HepG2 (cell line): ENCODE measurements at regions not wholly inside any gene's neighbourhood (a gene's known extent, or its start where the extent isn't known, plus 50 kb on each side); places are given as distances from the start of the nearest gene placed in this dataset.

Source experiments
- ATAC-seq: fragments of 200-7000 bp; cut with Tn5 transposase; 3 replicates; pipeline ENCODE4 v1.9.1; 2020; ENCODE audit warnings: mild to moderate bottlenecking, moderate library complexity
- BruUV-seq: library from RNA; stranded (reverse); fragments of 400-500 nt; replicated peaks from 2 replicates; lab custom pipeline; 2021; lab: Mats Ljungman, UMichigan
- CTCF ChIA-PET: fragments of 300-600 bp; formaldehyde crosslinking; extraction: SDS; loops from one replicate; lab custom pipeline; 2021; ENCODE audit warnings: low total read pairs, inconsistent platforms, low intra/inter-chr PET ratio; lab: Yijun Ruan, JAX
- POLR2A ChIA-PET: fragments of 350-600 bp; sonication (Branson Sonifier 250); formaldehyde crosslinking; loops from one replicate; lab custom pipeline; 2020; ENCODE audit warnings: antibody characterized with exemption, inconsistent platforms; lab: Yijun Ruan, JAX
- DNase-seq: peaks from one replicate; pipeline ENCODE4 v3.0.0-alpha.2; 2015; ENCODE audit warnings: low spot score
- FAIRE-seq: peaks from 3 replicates; lab custom pipeline; 2011; peaks lifted over from hg19 to GRCh38; lab: Jason Lieb, UNC
- H2AFZ ChIP-seq: one replicate; pipeline ENCODE4 v1.6.1; 2011; ENCODE audit warnings: low read length, inconsistent platforms
- H3K27ac ChIP-seq: fragments of 300-600 bp; 3 replicates; pipeline ENCODE4 v1.8.0; 2011; ENCODE audit warnings: mixed run types, mild to moderate bottlenecking, mixed read lengths, low read length, inconsistent platforms; ENCODE audit not compliant: insufficient read depth; ENCODE audit errors: extremely low read length
- H3K27me3 ChIP-seq, 2 experiments: fragments of 200-600 bp in 1 of 2; 2 replicates in 1 of 2; 3 replicates in 1 of 2; pipeline versions ENCODE4 v1.6.0 to v1.8.0; 2011; ENCODE audit warnings: low read length in 2 of 2, mild to moderate bottlenecking in 2 of 2, moderate library complexity in 2 of 2, inconsistent platforms in 1 of 2; ENCODE audit not compliant: insufficient read depth in 2 of 2, control insufficient read depth in 1 of 2
- H3K36me3 ChIP-seq, 2 experiments: fragments of 200-600 bp in 1 of 2; replicated peaks in 1 of 2; 2 replicates in 1 of 2; 3 replicates in 1 of 2; pipeline versions ENCODE4 v1.5.1 to v1.8.0; 2011; ENCODE audit warnings: low read length in 2 of 2, inconsistent platforms in 1 of 2; ENCODE audit not compliant: insufficient read depth in 2 of 2, control insufficient read depth in 1 of 2
- H3K4me1 ChIP-seq: 2 replicates; pipeline ENCODE4 v1.5.1; 2012; ENCODE audit warnings: low read length, inconsistent platforms; ENCODE audit not compliant: insufficient read depth
- H3K4me2 ChIP-seq: 2 replicates; pipeline ENCODE4 v1.6.0; 2011; ENCODE audit warnings: low read depth, low read length, inconsistent platforms
- H3K4me3 ChIP-seq, 3 experiments: fragments of 200-600 bp in 1 of 3; sonication (generic), shearing (Covaris generic) in 1 of 3; replicated peaks in 1 of 3; 2 replicates each; pipeline ENCODE4 v1.5.1; 2011 to 2016; ENCODE audit warnings: low read length in 3 of 3, inconsistent platforms in 2 of 3, low read depth in 2 of 3, mild to moderate bottlenecking in 2 of 3, control low read depth in 1 of 3, mixed read lengths in 1 of 3; ENCODE audit not compliant: insufficient read depth in 1 of 3
- H3K79me2 ChIP-seq: one replicate; pipeline ENCODE4 v1.6.1; 2011; ENCODE audit warnings: low read length, inconsistent platforms; ENCODE audit not compliant: insufficient read depth
- H3K9ac ChIP-seq: 2 replicates; pipeline ENCODE4 v1.6.0; 2011; ENCODE audit warnings: mild to moderate bottlenecking, low read depth, low read length, inconsistent platforms; ENCODE audit not compliant: insufficient read depth
- H3K9me3 ChIP-seq: 2 replicates; pipeline ENCODE4 v1.5.1; 2012; ENCODE audit warnings: mild to moderate bottlenecking, low read length
- H4K20me1 ChIP-seq: 2 replicates; pipeline ENCODE4 v1.6.0; 2011; ENCODE audit warnings: inconsistent platforms, mild to moderate bottlenecking, low read length, moderate library complexity; ENCODE audit not compliant: insufficient read depth
- ARNT2 ChIP-seq: sonication (generic); formaldehyde crosslinking; IDR thresholded peaks from 2 replicates; pipeline ENCODE4 v1.8.0; 2022; ENCODE audit warnings: mild to moderate bottlenecking, low read depth, missing genetic modification reagents, moderate library complexity
- NFKB2 ChIP-seq: sonication (generic); formaldehyde crosslinking; IDR thresholded peaks from 2 replicates; pipeline ENCODE4 v1.4.0; 2020; ENCODE audit warnings: missing genetic modification reagents, borderline replicate concordance
- NFYB ChIP-seq: sonication (generic); formaldehyde crosslinking; IDR thresholded peaks from 2 replicates; pipeline ENCODE4 v1.4.0; 2020; ENCODE audit warnings: missing genetic modification reagents
- NKX3-1 ChIP-seq: sonication (generic); formaldehyde crosslinking; IDR thresholded peaks from 2 replicates; pipeline ENCODE4 v1.5.0; 2020; ENCODE audit warnings: missing genetic modification reagents
- REL ChIP-seq: sonication (generic); formaldehyde crosslinking; conservative IDR thresholded peaks from 2 replicates; pipeline ENCODE4 v1.8.0; 2022; ENCODE audit warnings: mild to moderate bottlenecking, missing genetic modification reagents, moderate library complexity
- SRF ChIP-seq: IDR thresholded peaks from 2 replicates; pipeline ENCODE4 v1.6.1; 2011; ENCODE audit warnings: mild to moderate bottlenecking, low read depth, low read length, moderate library complexity
- TBL1XR1 ChIP-seq: fragments of 150-350 bp; IDR thresholded peaks from 2 replicates; pipeline ENCODE4 v1.6.1; 2014; ENCODE audit warnings: borderline replicate concordance, low read length; ENCODE audit not compliant: partially characterized antibody
- TOPORS ChIP-seq: sonication (generic); formaldehyde crosslinking; IDR thresholded peaks from 2 replicates; pipeline ENCODE4 v1.8.0; 2023; ENCODE audit warnings: mild to moderate bottlenecking, missing genetic modification reagents
- ZNF512 ChIP-seq: sonication (generic); formaldehyde crosslinking; IDR thresholded peaks from 2 replicates; pipeline ENCODE4 v1.4.0; 2020; ENCODE audit warnings: mild to moderate bottlenecking, missing genetic modification reagents
- ZNF629 ChIP-seq: sonication (generic); formaldehyde crosslinking; conservative IDR thresholded peaks from 2 replicates; pipeline ENCODE4 v1.5.0; 2020; ENCODE audit warnings: missing genetic modification reagents
- WGBS: methylation state at CpG from one replicate; pipeline ENCODE4 v1.1.6; 2017; ENCODE audit warnings: low lambda C conversion rate; 5-methylcytosine and 5-hydroxymethylcytosine counted together
- in situ Hi-C: cut with HindIII; loops from 2 replicates; pipeline ENCODE4 v1.10.0; 2017; ENCODE audit warnings: low pct_unique_long_range_greater_than_20kb; ENCODE audit not compliant: extremely low pct_ligation_motif_present
- intact Hi-C: fragments of 100-400 bp; cut with micrococcal nuclease; formaldehyde crosslinking; loops from one replicate; pipeline ENCODE4 v1.10.0; 2022; ENCODE audit not compliant: unreplicated experiment
- TF ChIP-seq, protein P1 (sequence below): sonication (generic); formaldehyde crosslinking; IDR thresholded peaks from 2 replicates; pipeline ENCODE4 v1.5.0; 2020; ENCODE audit warnings: mild to moderate bottlenecking, missing genetic modification reagents
- TF ChIP-seq, protein P2 (sequence below): IDR thresholded peaks from 2 replicates; pipeline ENCODE4 v1.6.1; 2016
- TF ChIP-seq, protein P3 (sequence below): sonication (generic); formaldehyde crosslinking; IDR thresholded peaks from 2 replicates; pipeline ENCODE4 v1.4.0; 2020; ENCODE audit warnings: mild to moderate bottlenecking, low read depth, missing genetic modification reagents

- no peak overlapping the region for H3K4me3 ChIP-seq
- H3K27ac ChIP-seq, result no peak overlapping the region
- peak overlapping the region; percentile 49 for H2AFZ ChIP-seq
- H3K79me2 ChIP-seq, result no peaks in the 10 kb centered on the region
- H3K36me3 ChIP-seq, result no peaks in the 10 kb centered on the region
- H4K20me1 ChIP-seq, result no peaks in the 10 kb centered on the region
- no peak overlapping the region for H3K4me2 ChIP-seq
- no TSS peak for BruUV-seq
- FAIRE-seq, result no peak
- no peaks in the 10 kb centered on the region for H3K9me3 ChIP-seq
- WGBS, result 95% methylated on average over 2 of the region's 2 CpGs
- intact Hi-C loops, result no loop called here
- CTCF ChIA-PET, result no interaction called here
- POLR2A ChIA-PET, result no interaction called here
- ATAC-seq, result no peak
- no peaks in the 10 kb centered on the region for H3K27me3 ChIP-seq
- H3K9ac ChIP-seq, result no peak overlapping the region
- no peak for DNase-seq
- peaks cover 71% of the 10 kb centered on the region for H3K4me1 ChIP-seq
- in situ Hi-C loops, result loop anchor here (25.0 kb wide), 1 partner anchor 378 kb away; no protein-coding TSS in a partner anchor
- TF ChIP-seq, protein P1, sequence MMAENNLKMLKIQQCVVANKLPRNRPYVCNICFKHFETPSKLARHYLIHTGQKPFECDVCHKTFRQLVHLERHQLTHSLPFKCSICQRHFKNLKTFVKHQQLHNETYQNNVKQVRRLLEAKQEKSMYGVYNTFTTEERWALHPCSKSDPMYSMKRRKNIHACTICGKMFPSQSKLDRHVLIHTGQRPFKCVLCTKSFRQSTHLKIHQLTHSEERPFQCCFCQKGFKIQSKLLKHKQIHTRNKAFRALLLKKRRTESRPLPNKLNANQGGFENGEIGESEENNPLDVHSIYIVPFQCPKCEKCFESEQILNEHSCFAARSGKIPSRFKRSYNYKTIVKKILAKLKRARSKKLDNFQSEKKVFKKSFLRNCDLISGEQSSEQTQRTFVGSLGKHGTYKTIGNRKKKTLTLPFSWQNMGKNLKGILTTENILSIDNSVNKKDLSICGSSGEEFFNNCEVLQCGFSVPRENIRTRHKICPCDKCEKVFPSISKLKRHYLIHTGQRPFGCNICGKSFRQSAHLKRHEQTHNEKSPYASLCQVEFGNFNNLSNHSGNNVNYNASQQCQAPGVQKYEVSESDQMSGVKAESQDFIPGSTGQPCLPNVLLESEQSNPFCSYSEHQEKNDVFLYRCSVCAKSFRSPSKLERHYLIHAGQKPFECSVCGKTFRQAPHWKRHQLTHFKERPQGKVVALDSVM (CRISPR knock-in tag), result no peak
- no peak for TF ChIP-seq REL (CRISPR knock-in tag)
- no peak for TF ChIP-seq NFYB
- TF ChIP-seq TBL1XR1, result no peak
- TF ChIP-seq ZNF629 (CRISPR knock-in tag), result no peak
- TF ChIP-seq, protein P2, sequence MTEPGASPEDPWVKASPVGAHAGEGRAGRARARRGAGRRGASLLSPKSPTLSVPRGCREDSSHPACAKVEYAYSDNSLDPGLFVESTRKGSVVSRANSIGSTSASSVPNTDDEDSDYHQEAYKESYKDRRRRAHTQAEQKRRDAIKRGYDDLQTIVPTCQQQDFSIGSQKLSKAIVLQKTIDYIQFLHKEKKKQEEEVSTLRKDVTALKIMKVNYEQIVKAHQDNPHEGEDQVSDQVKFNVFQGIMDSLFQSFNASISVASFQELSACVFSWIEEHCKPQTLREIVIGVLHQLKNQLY (CRISPR knock-in tag), result no peak
- no peak for TF ChIP-seq NFKB2 (CRISPR knock-in tag)
- TF ChIP-seq, protein P3, sequence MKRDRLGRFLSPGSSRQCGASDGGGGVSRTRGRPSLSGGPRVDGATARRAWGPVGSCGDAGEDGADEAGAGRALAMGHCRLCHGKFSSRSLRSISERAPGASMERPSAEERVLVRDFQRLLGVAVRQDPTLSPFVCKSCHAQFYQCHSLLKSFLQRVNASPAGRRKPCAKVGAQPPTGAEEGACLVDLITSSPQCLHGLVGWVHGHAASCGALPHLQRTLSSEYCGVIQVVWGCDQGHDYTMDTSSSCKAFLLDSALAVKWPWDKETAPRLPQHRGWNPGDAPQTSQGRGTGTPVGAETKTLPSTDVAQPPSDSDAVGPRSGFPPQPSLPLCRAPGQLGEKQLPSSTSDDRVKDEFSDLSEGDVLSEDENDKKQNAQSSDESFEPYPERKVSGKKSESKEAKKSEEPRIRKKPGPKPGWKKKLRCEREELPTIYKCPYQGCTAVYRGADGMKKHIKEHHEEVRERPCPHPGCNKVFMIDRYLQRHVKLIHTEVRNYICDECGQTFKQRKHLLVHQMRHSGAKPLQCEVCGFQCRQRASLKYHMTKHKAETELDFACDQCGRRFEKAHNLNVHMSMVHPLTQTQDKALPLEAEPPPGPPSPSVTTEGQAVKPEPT (CRISPR knock-in tag), result no peak
- no peak for TF ChIP-seq ARNT2 (CRISPR knock-in tag)
- no peak for TF ChIP-seq SRF
- no peak for TF ChIP-seq NKX3-1 (CRISPR knock-in tag)
- TF ChIP-seq TOPORS (CRISPR knock-in tag), result no peak
- no peak for TF ChIP-seq ZNF512 (CRISPR knock-in tag)
Observed at GRCh38 chr15:53840681-53841080, 81.2 kb upstream of the WDR72 start.
